ENCODE measurements at regions not wholly inside any gene's neighbourhood (a gene's known extent, or its start where the extent isn't known, plus 50 kb on each side); places are given as distances from the start of the nearest gene placed in this dataset.
"Not testable (repeated sequence)": the region's sequence is repeated elsewhere in the genome, so short reads cannot be mapped to it uniquely, and the experiment has no call there.

DNA sequence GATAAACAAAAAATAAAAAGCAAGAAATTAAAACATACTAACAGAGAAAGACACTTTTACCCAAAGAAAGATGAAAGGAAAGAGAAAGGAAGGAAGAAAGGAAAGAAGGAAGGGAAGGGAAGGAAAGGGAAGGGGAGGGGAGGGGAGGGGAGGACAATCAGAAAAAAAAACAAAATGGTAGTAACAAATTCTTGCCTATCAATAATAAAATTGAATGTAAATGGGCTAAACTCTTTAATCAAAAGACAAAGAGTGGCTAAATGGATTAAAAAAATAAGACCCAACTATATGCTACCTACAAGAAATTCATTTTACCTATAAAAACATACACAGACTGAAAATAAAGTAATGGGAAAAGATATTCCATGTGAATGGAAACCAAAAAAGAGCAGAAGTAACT, 372.9 kb upstream of the NFIA start:
- DNase-seq = no peak

DNA sequence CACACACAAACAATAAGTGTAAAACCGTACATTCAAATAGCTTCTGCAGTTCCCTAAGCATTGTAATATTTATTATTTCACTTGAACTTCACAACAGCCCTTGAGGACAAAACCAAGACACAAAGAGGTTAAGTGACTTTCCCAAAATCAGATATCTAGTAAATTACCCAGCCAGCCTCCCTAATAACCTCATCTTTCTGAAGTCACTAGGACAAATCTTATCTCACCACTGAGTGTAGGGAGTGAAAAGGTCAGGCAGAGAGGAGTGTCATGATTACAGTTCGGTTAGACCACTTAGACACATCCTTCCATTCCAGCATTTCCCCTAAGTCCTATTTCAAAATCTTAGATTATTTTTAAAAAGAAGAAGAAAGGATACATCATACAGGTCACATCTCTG, 377.3 kb upstream of the NFIA start:
- DNase-seq = no peak

DNA sequence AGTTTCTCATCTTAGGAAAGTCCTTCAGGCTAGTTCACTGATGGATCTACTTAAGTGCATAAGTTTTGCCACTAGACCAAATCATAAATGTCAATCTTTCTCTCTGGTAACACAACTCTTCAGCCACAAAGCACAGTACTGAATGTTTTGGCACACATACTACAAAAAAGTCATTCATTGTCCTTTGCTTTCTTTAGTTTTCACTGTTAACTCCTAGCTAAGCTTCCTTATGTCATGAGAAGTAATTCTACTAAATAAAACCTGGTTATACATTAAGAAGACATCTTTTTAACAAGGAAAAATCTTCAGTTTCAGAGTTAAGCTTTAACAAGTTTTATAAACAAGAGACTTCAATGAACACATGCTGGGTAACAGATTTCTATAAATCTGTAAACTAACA, 379.2 kb upstream of the NFIA start:
- DNase-seq = no peak

DNA sequence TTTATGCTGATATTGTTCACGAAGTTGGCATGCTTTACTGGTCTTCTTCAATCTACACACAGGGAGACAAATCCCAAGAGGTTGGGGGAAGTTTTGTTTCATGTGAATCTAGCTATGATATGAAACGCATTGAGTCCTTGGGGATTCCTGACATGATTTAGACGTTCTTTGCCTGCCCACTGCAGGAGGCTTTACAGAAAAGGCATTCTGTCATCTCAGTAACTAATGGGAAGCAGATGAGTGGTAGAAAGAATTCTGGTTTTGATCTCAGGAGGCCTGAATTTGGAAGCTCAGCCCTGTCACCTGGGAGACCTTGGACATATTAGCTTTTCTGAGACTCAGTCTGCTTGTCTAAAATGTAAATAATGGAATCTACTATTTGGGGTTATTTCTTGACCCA, 383.0 kb upstream of the NFIA start:
- DNase-seq = peak; percentile 25

DNA sequence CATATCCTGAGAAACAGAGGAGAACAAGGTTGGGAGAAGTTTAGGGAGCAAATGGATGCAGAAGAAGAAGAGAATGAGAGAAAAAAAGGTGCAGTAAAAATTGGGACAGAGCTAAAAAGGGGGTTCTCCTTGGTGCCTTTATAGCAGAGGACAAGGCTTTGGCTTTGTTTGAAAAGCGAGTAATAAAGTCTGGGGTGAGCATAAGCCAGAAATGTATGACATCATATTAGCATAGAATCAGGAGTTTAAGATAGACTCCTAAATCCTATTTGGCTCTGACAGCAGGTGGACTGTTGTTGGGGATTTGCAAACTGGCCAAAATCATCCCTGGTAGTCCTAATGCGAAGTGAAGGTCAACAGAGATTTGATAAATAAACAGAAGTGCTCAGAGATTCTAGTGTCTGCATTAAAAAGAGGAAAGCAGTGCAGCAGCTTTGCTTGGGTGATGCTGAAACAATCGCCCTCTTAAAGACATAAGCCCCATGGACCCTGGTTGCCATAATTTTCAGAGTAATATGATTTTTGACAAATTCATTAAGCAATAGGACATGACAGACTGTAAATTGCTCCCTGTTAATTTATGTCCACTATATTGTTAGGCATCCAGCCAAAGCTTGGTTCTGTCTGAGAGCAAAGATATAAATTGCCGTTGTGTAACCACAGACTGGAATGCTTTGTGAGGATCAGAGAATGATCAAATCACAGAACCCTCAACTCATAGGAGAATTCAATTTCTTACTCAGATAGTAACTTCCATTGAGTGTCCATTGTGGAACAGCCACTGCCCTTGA, 385.0 kb upstream of the NFIA start:
- DNase-seq = peak; percentile 42

DNA sequence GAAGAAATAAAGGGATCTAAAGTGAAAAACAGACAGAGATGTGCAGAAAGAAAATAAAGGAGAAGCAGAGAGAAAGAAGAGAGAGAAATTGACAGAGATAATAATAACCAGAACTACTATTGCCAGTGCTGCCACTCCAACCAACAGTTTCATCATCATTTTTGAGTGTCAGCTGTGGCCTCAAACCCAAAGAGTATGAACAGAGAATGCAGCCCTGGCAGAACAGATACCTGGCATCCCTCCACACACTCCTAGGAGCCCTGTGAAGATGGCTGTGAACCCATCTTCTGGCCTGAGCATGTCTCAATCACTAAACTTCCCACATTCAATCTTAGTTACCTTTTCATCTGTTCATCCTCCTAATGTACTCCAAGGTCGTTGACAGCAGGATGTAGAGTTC, 385.8 kb upstream of the NFIA start:
- DNase-seq = no peak

DNA sequence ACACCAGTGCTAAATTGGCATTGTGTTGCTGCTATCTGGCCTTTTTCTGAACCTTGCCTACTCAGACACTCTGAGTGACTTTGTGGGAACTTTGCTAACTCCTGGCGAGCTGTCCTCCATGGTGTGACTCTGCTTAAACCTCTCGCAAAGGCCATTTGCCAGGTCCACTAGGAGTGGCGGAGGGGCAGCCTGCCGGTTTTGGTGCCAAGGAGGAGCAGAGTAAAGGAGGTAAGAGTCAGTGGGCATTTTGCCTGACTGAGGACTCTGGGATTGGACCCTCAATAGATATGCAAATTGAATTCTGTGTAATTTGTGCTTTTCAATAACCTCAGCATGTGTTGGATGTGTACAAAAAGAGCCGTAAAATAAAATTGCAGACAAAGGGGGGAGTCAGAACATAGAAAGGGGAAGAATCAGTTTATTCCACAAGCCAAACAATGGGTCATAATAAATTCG, 386.6 kb upstream of the NFIA start:
- DNase-seq = no peak

DNA sequence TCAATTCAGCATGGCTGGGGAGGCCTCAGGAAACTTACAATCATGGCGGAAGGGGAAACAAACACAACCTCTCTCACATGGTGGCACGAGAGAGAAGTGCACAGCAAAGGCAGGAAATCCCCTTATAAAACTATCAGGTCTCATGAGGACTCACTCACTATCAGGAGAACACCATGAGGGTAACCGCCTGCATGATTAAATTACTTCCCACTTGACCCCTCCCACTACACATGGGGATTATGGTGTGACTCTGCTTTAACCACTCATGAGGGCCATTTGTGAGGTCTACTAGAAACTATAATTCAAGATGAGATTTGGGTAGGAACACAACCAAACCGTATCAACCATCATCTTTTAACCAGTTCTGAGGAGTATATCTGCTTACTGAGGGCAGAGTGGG, 387.4 kb upstream of the NFIA start:
- no peak for DNase-seq

DNA sequence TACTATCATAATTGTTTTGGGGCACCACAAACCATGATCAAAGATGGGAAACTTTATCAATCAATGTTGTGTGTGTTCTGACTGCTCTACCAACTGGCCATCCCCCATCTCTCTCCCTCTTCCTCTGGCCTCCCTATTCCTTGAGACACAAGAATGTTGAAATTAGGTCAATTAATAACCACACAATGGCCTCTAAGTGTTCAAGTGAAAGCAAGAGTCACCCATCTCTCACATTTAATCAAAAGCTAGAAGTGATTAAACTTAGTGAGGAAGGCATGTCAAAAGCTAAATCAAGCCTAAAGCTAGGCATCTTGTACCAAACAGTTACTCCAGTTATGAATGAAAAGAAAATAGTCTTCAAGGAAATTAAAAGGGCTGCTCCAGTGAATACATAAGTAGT, 390.3 kb upstream of the NFIA start:
- DNase-seq = no peak

DNA sequence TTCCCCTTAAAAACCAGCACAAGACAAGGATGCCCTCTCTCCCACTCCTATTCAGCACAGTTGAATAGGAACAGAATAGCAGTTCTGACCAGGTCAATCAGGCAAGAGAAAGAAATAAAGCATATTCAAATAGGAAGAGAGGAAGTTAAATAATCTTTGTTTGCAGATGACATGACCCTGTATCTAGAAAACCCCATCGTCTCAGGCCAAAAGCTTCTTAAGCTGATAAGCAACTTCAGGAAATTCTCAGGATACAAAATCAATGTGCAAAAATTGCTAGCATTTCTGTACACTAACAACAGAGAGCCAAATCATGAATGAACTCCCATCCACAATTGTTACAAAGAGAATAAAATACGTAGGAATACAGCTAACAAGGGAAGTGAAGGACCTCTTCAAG, 394.1 kb upstream of the NFIA start:
- not testable (repeated sequence) for DNase-seq

DNA sequence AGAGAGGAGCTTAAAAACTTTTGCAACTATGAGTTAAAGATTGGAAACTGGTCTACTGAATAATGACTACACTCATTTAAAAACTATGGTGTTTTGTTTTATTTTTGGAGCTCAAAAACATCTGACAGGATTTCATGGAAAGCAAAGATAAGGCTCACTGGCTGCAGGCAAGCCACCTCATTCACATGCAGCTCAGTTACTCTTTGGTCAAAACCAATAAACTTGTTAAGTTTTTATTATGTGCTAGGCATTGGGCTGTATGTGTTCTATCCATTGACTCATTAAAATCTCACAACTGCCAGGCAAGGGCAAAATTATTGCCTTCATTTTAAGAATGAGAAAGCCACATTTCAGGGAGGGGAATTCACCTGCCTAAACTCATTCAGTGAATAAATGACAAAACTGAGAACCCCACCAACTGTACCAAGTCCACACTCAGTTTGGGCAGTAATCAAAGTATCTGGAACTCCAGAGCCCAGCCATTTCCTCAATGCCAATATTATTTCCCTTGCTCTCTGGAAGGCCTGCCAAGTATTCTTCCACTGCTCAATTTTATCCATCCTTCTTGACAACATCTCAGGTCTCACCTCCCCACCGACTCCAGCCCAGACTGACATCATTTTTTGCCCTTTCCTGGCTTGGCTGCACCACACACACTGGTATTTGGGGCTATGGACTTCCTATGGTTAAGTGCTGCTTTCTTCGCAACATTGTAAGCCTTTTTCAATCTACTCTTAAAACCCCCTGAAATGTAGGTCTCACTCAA, 401.1 kb upstream of the NFIA start:
- no peak for DNase-seq

DNA sequence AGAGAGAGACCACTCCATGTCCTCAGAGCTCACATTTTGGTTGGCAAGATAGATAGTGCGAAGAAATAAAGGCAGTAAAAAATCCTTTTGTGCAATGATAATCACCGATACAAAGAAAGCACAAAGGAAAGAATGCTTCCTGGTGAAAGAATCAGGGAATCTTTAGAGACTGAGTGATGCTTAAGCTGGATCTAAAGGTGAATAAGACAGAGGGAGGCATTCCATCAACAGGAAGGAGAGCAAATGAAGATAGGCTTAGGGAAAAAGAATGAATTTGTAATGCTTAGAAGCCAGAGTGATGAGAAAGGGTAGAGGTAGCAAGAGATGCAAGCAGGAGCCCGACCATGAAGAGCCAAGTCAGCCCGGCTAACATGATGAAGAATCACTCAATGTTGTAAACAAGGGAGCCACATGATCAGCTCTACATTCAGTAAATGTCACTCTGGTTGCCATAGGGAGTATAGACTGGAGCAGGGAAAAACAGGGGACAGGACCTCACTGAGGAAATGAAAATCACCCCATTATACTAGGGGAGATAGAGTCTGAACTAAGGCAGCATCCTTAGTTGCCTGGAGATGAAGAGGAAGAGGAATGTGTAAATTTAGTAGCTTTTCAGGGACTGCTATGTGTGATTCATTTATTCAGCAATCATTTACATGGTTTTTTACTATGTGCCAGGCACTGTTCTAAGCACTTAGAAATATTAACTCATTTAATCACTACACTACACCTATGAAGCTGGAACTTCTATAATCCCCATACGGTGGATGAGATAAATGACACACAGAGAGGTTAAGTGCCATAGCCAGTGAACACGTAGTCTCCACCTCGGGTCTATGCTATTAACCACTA, 402.6 kb upstream of the NFIA start:
- DNase-seq = no peak

DNA sequence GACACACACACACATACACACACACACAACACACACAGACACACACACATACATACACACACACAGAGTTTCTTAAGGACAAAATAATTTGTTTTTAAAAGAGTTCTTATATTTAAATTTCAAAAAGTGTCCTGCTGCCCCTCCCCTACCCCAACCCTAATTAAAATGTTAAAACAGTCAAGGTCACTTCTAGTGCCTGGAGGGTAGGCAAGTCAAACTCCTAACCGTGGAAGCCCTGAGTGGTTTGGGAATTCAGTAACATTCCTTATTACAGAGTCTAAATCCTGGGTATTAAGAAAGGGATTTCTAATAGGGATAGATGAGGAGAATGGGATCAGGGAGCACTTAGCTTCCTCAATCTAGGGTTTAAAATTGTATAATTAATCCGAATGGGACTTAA, 403.6 kb upstream of the NFIA start:
- DNase-seq = no peak

DNA sequence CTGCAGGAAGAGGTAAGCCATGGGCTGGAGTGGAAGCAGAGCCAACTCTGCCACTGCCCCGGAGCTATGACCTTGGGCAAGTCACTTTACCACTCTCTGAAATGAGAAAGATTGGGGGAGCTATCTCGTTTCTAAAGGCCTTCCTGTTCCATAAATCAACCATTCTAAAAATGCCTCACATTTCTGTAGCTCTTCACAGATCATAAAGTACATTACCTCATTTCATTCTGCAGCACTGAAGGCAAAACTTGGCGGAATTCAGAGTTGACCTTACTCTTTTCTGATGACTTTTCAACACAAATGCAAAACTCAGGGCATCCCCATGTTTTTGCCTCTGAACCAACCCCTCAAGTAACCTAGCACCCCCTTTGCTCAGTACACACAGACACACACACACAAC, 404.0 kb upstream of the NFIA start:
- DNase-seq = no peak

DNA sequence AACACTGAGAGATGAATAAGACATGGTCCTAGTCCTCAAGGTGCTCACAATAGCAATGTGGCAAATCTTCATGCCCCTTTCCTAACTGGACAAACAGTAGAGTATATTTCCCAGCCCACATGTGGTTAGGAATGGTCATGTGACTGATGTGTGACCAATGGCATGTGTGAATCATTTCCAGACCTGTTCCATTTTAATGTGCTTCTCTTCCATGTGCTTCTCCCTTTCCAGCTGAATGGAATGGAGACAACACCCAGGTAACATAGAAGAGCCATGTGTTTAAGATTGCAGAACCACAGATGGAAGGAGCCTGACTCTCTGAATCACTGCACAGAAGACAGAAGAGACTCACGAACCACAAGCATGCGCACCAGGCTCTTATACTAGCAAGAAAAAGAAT, 409.9 kb upstream of the NFIA start:
- no peak for DNase-seq

DNA sequence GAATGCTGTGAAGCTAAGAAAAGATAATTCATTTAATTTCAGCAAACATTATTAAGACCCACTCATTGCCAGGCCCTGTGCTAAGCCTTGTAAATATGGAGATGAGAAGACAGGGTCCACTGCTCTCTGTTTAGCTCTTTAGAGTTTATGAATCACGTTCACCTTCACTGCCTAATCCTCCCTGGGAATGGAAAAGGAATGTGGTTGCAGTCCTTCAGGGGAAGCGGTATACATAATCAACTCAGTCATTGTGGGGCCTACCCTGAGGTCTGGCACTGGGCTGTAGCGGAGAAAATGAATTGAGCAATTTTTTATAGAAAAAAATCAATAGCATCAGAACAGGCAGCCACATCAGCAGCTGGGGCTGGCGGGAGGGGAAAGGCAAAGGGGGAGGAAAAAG, 412.1 kb upstream of the NFIA start:
- DNase-seq = peak; percentile 3

DNA sequence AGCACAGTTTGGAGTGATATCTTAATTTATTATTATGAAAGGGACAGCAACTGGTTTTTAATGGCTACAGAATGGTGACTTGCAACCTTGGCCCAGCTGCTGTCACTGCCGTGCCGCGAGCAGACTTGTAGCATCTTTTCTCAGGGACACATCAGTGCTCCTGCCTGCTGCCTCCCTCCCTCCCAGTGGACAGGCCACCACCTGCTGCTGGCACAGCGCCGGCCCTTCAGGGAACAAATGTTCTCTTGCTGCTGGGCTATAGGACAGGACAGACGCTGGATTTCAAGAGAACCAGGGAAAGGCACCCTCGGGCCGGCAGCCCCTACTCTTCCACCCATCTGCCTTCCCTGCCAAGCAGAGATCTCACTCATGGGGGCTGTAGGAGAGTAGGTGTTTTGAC, 413.8 kb upstream of the NFIA start:
- DNase-seq = peak; percentile 72

DNA sequence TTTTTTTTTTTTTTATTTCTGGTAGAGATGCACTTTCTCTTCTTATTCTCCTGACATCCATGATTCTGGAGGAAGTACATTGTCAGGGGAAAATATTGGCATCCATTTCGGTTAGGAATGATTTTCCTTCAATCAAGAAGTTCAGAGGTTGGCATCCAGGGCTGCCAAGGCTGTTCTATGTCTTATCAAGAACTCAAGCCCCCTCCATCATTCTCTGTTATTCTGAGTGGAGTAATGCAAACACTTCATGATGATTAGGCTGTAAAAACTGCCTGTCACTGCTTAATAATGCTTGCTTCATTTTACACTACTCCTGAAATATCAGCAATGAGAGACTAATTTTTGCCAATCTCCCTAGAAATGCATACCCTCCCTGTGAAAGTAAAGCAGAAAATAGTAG, 417.1 kb upstream of the NFIA start:
- DNase-seq = no peak

DNA sequence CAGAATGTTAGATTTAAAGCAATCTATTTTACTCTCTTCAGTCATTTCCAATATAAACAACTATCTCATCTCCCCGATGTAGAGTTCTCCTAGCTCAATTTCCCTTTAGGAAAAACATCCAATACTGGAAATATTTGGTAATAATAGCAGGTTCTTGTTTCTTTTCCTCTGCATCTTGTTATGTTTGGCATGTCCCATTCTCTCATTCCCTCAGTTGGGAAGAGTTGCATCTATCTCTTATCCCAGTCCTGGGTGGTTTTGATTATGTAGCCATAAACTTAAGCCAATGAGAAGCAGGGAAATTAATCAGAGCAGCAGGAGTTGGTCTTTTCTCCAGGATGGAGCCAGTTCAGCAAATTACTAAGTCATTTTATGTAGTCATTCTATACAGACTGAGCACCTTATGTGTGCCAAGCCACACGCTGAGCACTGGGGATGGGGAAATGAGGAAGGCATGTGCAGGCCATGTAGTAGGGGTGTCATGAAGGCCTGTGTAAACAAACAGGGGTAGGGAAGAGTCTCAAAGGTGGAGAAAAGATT, 418.2 kb upstream of the NFIA start:
- peak; percentile 5 for DNase-seq

DNA sequence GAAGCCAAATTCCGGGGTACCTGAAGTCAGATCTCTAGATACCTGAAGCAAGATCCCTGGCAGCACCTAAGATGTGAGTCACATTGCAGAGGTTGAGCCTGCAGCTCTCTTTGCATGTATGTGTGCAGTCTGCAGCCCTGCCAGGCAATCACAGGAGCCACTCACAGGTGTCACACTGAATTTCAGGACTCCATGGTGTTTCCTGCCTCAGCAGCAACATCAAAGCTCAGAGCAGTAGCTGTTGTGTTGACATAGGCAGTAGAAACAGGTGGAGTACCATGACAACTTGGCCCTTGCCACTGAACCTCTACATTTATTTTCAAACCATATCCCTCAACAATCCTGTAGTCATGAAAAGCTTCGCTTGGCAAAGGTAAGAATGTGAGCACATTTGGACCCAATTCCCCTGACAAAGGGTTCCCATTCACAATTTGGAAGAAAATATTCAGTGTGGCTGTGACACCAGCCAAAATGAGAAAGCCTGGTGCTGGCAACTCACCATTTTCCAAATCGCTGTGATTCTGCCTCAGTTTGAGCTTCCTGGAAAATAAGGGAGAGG, 419.8 kb upstream of the NFIA start:
- no peak for DNase-seq

DNA sequence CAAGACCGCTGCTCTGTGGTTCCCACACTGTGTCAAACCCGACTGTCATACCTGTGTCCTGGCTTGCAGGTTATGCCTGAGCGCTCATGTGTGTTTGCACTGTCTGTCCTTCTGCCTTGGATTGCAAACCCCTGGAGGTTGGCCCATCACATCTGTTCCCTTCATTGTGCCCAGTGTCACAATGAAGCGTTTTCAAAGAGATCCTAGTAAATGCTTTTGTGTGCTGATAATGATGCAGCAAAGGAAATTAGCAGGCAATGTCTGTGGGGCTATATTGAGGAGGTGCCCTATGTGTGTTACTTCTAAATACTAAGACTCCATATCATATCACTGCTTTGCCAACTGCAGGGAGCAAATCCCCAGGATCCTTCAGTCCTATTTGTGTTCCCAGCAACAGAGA, 424.4 kb upstream of the NFIA start:
- DNase-seq = no peak

DNA sequence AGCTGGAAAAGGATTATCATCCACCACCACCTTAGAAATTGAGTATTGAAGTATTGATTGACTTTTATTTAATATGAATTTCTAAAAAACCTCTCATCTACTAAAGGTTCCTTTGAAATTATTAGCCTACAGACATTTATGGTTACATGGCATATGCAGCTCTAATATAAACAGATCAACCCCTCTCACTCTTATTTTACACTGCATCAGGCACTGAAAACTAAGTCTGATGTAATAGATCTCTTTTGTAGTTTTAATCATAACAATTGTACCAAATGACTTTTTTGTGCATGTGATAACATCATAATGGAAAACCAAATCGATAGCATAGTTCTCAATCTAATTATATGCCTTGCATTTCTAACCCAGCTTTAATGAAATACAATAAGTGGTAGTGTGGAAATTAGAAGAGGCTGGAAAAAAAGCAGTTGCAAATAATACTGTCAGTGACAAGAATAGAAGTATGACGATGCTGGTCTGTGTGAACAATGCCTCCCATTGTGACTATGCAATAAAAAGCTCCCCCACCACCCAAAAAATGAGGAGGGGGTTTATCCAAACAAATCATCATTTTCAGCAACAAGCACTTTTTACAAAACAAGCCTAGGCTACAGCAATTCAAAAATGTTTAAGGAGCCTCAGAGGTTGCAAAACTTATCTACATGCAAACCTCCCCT, 426.5 kb upstream of the NFIA start:
- peak; percentile 8 for DNase-seq
